Calu3 (cell line): ENCODE measurements at regions not wholly inside any gene's neighbourhood (a gene's known extent, or its start where the extent isn't known, plus 50 kb on each side); places are given as distances from the start of the nearest gene placed in this dataset.

Experiments
- BruUV-seq: library from RNA; stranded (reverse); fragments of 400-500 nt; replicated peaks from 2 replicates; lab custom pipeline; 2021; lab: Mats Ljungman, UMichigan
- CTCF ChIA-PET: fragments of 300-600 bp; sonication (Branson Sonifier 250); formaldehyde crosslinking; loops from one replicate; lab custom pipeline; 2022; ENCODE audit warnings: antibody characterized with exemption; lab: Charles Lee
- DNase-seq: peaks from one replicate; pipeline ENCODE4 v3.0.0; 2022
- H3K27ac Mint-ChIP-seq: one replicate; pipeline ENCODE4 v1.8.0; 2022; ENCODE audit warnings: mixed read lengths; ENCODE audit not compliant: unreplicated experiment
- H3K27me3 Mint-ChIP-seq: one replicate; pipeline ENCODE4 v1.8.0; 2022; ENCODE audit warnings: mixed read lengths; ENCODE audit not compliant: unreplicated experiment
- H3K36me3 Mint-ChIP-seq: one replicate; pipeline ENCODE4 v1.8.0; 2022; ENCODE audit warnings: mild to moderate bottlenecking, moderate library complexity, mixed read lengths; ENCODE audit not compliant: insufficient read depth, unreplicated experiment
- H3K4me1 Mint-ChIP-seq: one replicate; pipeline ENCODE4 v1.8.0; 2022; ENCODE audit warnings: mild to moderate bottlenecking, low read depth, mixed read lengths; ENCODE audit not compliant: unreplicated experiment
- H3K4me3 Mint-ChIP-seq: one replicate; pipeline ENCODE4 v1.8.0; 2022; ENCODE audit warnings: mild to moderate bottlenecking, low read depth, moderate library complexity, mixed read lengths; ENCODE audit not compliant: unreplicated experiment
- H3K9me3 Mint-ChIP-seq: one replicate; pipeline ENCODE4 v1.8.0; 2022; ENCODE audit warnings: low read depth, mixed read lengths; ENCODE audit not compliant: unreplicated experiment
- intact Hi-C: fragments of 100-400 bp; cut with micrococcal nuclease; formaldehyde crosslinking; loops from one replicate; pipeline ENCODE4 v1.10.0; 2022; ENCODE audit not compliant: unreplicated experiment
- TF ChIP-seq, protein P1 (sequence below): fragments of 200-600 bp; IDR thresholded peaks from one replicate; pipeline ENCODE4 v1.8.0; 2022; ENCODE audit warnings: antibody characterized with exemption; ENCODE audit not compliant: unreplicated experiment

- no TSS peak for BruUV-seq
- no peak overlapping the region for H3K27ac Mint-ChIP-seq
These were observed 370.7 kb upstream of the LRATD1 start for GRCh38 chr2:14261771-14262170.

GRCh38 chr2:14263053-14263452 lies 369.5 kb upstream of the LRATD1 start:
- Mint-ChIP-seq H3K36me3 (no peaks in the 10 kb centered on the region), H3K4me3 (no peak overlapping the region), H3K27ac (no peak overlapping the region), H3K27me3 (no peaks in the 10 kb centered on the region), H3K4me1 (no peaks in the 10 kb centered on the region), H3K9me3 (no peaks in the 10 kb centered on the region)
- TF ChIP-seq, protein P1, sequence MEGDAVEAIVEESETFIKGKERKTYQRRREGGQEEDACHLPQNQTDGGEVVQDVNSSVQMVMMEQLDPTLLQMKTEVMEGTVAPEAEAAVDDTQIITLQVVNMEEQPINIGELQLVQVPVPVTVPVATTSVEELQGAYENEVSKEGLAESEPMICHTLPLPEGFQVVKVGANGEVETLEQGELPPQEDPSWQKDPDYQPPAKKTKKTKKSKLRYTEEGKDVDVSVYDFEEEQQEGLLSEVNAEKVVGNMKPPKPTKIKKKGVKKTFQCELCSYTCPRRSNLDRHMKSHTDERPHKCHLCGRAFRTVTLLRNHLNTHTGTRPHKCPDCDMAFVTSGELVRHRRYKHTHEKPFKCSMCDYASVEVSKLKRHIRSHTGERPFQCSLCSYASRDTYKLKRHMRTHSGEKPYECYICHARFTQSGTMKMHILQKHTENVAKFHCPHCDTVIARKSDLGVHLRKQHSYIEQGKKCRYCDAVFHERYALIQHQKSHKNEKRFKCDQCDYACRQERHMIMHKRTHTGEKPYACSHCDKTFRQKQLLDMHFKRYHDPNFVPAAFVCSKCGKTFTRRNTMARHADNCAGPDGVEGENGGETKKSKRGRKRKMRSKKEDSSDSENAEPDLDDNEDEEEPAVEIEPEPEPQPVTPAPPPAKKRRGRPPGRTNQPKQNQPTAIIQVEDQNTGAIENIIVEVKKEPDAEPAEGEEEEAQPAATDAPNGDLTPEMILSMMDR: no peak
- BruUV-seq: no TSS peak
- CTCF ChIA-PET: no interaction called here
- intact Hi-C loops: no loop called here
- DNase-seq: no peak

More at GRCh38 chr2:14261771-14262170, 370.7 kb upstream of the LRATD1 start:
- no peak for DNase-seq
- H3K27me3 Mint-ChIP-seq: no peaks in the 10 kb centered on the region
- H3K4me1 Mint-ChIP-seq: no peaks in the 10 kb centered on the region
- intact Hi-C loops: no loop called here
- no peaks in the 10 kb centered on the region for H3K9me3 Mint-ChIP-seq
- H3K36me3 Mint-ChIP-seq: no peaks in the 10 kb centered on the region
- TF ChIP-seq, protein P1: no peak
- no peak overlapping the region for H3K4me3 Mint-ChIP-seq
- CTCF ChIA-PET: no interaction called here

DNA sequence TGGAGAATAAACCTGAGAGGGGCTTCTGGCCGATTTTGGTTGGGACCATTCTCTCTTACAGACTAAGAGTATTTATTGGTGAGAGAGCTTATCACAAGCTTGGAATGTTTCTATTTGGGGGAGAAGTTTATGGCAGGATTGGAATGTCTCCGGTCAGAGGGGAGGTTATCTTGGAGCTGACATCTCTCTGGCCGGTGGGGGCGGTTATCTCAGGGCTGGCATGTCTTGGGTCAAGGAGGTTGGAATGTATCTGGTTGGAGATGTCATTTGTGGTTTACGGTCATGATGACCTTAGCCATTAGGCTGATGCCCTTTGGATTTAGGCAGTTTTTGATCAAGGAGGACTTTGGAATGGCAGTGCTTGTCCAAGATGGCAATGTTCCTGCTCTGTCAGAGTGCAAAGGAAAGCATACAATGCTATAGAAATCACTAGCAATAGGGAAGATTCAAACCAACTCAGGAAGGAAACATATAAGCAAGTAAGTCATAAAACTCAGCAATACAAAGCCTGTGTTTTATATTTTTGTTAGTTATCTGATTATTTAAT lies 362.4 kb upstream of the LRATD1 start:
- CTCF ChIA-PET: no interaction called here
- Mint-ChIP-seq H3K4me1 (no peaks in the 10 kb centered on the region), H3K27me3 (no peaks in the 10 kb centered on the region), H3K36me3 (no peaks in the 10 kb centered on the region), H3K4me3 (no peak overlapping the region), H3K9me3 (peaks cover 7% of the 10 kb centered on the region), H3K27ac (no peak overlapping the region)
- TF ChIP-seq, protein P1: no peak
- intact Hi-C loops: no loop called here
- DNase-seq: no peak
- no TSS peak for BruUV-seq

DNA sequence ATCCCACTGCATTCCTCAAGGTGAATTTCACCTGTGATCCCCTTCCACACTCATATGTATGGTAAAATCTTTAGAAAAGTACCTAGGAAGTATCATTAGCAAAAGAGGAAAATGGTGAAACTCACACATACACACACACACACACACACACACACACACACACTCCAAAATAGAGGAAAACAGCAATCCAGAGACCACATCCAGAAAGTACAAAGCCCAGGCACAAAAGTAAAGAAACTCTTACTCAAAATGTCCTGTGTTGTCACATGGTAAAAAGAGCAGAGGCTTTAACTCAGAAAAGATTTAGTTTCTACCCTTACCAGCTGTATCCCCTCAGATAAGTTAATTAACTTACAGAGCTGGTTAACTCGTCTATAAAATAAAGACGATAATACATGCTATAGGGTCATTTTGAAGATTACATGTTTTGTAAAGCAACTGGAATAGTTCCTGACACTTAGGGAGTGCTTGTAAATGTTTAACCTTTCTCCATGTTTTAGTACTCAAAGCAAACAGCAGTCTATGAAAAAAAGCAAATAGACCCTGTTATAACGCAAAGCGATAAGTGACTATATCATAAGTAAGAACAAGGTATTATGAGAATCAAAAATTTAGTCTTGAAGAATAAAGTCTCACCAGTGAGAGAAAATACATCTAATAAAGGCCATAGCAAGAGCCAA lies 360.0 kb upstream of the LRATD1 start:
- H3K4me1 Mint-ChIP-seq: no peaks in the 10 kb centered on the region
- CTCF ChIA-PET: no interaction called here
- H3K9me3 Mint-ChIP-seq: peaks cover 7% of the 10 kb centered on the region
- no peak for DNase-seq
- no peaks in the 10 kb centered on the region for H3K27me3 Mint-ChIP-seq
- no peak overlapping the region for H3K4me3 Mint-ChIP-seq
- intact Hi-C loops: no loop called here
- no peaks in the 10 kb centered on the region for H3K36me3 Mint-ChIP-seq
- BruUV-seq: no TSS peak
- no peak overlapping the region for H3K27ac Mint-ChIP-seq
- TF ChIP-seq, protein P1: no peak
